ENCODE measurements at regions not wholly inside any gene's neighbourhood (a gene's known extent, or its start where the extent isn't known, plus 50 kb on each side); places are given as distances from the start of the nearest gene placed in this dataset.

DNA sequence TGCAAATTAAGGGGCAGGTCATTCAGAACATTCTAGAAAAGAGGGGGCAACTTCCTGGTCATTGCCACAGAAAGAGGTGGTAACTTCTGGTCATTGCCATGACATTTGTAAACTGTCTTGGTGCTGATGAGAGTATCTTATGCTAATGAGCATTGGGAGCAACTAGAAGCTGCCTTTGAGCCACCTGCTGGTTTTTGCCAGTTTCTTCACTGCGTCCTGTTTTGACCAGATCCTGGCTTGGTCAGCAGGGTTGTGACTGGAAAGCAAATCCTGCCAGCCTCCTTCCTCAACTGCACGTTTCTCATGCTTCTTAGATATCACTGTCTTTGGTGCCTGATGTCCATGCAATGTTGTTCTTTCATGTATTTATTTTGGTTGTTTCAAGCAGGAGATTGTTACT lies 53.2 kb upstream of the SPATA31C2 start:
- Histone ChIP-seq H3K4me1 (ENCODE audit: control insufficient read depth in 1 of 2, insufficient read depth in 2 of 2, low read length in 2 of 2) (no peaks in the 10 kb centered on the region), H3K4me3 (replicated peaks in 1 of 2; ENCODE audit: low read depth in 1 of 2, low read length in 2 of 2) (no peak overlapping the region), H3K79me2 (ENCODE audit: insufficient read depth, low read length) (no peaks in the 10 kb centered on the region), H3K9me3 (ENCODE audit: control insufficient read depth in 1 of 2, insufficient read depth in 1 of 2, low read depth in 1 of 2, low read length in 2 of 2) (no peaks in the 10 kb centered on the region), H2AFZ (ENCODE audit: low read depth, low read length, poor library complexity, severe bottlenecking) (no peak overlapping the region), H3K9ac (ENCODE audit: low read length) (no peak overlapping the region), H3K27ac (ENCODE audit: low read depth, low read length) (no peak overlapping the region), H3K27me3 (ENCODE audit: insufficient read depth, low read length) (no peaks in the 10 kb centered on the region), H3K9me2 (ENCODE audit: insufficient read depth) (no peaks in the 10 kb centered on the region), H3K36me3 (ENCODE audit: control insufficient read depth in 1 of 2, insufficient read depth in 2 of 2, low read length in 2 of 2) (no peaks in the 10 kb centered on the region), H4K20me1 (ENCODE audit: insufficient read depth) (no peaks in the 10 kb centered on the region), H3K4me2 (ENCODE audit: low read length) (no peak overlapping the region)
- no TSS peak for BruUV-seq (replicated peaks)
- RAD21 ChIA-PET (ENCODE audit: low non-redundant PET in 1 of 2, low total read pairs in 2 of 2, uncharacterized antibody in 2 of 2, unreplicated experiment in 2 of 2): no interaction called here
- CTCF ChIA-PET: no interaction called here
- DNase-seq (ENCODE audit: low read depth, low spot score) (no peak), ATAC-seq (no peak)
- TF ChIP-seq SRF (IDR thresholded peaks at IDR 0.05; ENCODE audit: low read depth) (no peak), YY1 (IDR thresholded peaks at IDR 0.05; ENCODE audit: extremely low read depth, insufficient replicate concordance, low read depth, low read length) (no peak)
- POLR2A ChIA-PET: no interaction called here
- intact Hi-C loops (cut with micrococcal nuclease): no loop called here

DNA sequence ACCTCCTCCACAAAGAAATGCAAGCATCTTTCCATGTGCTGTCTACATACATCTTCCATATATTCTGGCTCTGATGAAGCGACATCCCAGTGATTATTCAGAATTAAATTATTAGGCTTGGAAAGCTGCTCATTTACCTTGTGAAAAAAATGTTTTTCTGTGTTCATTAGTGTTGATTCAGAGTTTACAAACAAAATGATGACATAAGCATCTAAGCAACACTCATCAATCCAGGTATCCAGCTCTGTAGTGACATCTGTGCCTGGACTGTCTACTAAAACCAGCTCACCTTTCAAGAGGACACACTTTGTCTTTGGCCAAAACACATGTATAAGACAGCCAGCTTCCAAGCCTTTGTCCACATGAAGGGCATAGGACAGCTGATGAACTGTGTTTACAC lies 51.1 kb upstream of the SPATA31C2 start:
- Histone ChIP-seq H3K27me3 (ENCODE audit: insufficient read depth, low read length) (no peaks in the 10 kb centered on the region), H3K36me3 (ENCODE audit: control insufficient read depth in 1 of 2, insufficient read depth in 2 of 2, low read length in 2 of 2) (no peaks in the 10 kb centered on the region), H3K79me2 (ENCODE audit: insufficient read depth, low read length) (no peaks in the 10 kb centered on the region), H3K9ac (ENCODE audit: low read length) (no peak overlapping the region), H3K4me3 (replicated peaks in 1 of 2; ENCODE audit: low read depth in 1 of 2, low read length in 2 of 2) (no peak overlapping the region), H3K4me1 (ENCODE audit: control insufficient read depth in 1 of 2, insufficient read depth in 2 of 2, low read length in 2 of 2) (no peaks in the 10 kb centered on the region), H3K9me2 (ENCODE audit: insufficient read depth) (no peaks in the 10 kb centered on the region), H2AFZ (ENCODE audit: low read depth, low read length, poor library complexity, severe bottlenecking) (no peak overlapping the region), H3K4me2 (ENCODE audit: low read length) (no peak overlapping the region), H4K20me1 (ENCODE audit: insufficient read depth) (no peaks in the 10 kb centered on the region), H3K9me3 (ENCODE audit: control insufficient read depth in 1 of 2, insufficient read depth in 1 of 2, low read depth in 1 of 2, low read length in 2 of 2) (no peaks in the 10 kb centered on the region), H3K27ac (ENCODE audit: low read depth, low read length) (no peak overlapping the region)
- ATAC-seq: no peak
- POLR2A ChIA-PET: no interaction called here
- no peak for DNase-seq (ENCODE audit: low read depth, low spot score)
- no TSS peak for BruUV-seq (replicated peaks)
- TF ChIP-seq SP1 (IDR thresholded peaks at IDR 0.05; ENCODE audit: low read depth) (no peak), RAD21 (IDR thresholded peaks at IDR 0.05; ENCODE audit: low read depth) (no peak), POLR2AphosphoS5 (IDR thresholded peaks at IDR 0.05; ENCODE audit: low read depth, low read length) (no peak), EGR1 (IDR thresholded peaks at IDR 0.05; ENCODE audit: low read depth) (no peak), EZH2phosphoT487 (IDR thresholded peaks at IDR 0.05; ENCODE audit: borderline replicate concordance) (no peak), JUND (IDR thresholded peaks at IDR 0.05) (no peak), ZNF274 (IDR thresholded peaks at IDR 0.05; ENCODE audit: low read depth, low read length) (no peak)
- TF ChIP-seq, protein P1, sequence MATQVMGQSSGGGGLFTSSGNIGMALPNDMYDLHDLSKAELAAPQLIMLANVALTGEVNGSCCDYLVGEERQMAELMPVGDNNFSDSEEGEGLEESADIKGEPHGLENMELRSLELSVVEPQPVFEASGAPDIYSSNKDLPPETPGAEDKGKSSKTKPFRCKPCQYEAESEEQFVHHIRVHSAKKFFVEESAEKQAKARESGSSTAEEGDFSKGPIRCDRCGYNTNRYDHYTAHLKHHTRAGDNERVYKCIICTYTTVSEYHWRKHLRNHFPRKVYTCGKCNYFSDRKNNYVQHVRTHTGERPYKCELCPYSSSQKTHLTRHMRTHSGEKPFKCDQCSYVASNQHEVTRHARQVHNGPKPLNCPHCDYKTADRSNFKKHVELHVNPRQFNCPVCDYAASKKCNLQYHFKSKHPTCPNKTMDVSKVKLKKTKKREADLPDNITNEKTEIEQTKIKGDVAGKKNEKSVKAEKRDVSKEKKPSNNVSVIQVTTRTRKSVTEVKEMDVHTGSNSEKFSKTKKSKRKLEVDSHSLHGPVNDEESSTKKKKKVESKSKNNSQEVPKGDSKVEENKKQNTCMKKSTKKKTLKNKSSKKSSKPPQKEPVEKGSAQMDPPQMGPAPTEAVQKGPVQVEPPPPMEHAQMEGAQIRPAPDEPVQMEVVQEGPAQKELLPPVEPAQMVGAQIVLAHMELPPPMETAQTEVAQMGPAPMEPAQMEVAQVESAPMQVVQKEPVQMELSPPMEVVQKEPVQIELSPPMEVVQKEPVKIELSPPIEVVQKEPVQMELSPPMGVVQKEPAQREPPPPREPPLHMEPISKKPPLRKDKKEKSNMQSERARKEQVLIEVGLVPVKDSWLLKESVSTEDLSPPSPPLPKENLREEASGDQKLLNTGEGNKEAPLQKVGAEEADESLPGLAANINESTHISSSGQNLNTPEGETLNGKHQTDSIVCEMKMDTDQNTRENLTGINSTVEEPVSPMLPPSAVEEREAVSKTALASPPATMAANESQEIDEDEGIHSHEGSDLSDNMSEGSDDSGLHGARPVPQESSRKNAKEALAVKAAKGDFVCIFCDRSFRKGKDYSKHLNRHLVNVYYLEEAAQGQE (IDR thresholded peaks at IDR 0.05; ENCODE audit: low read depth): no peak
- TF ChIP-seq, protein P2, sequence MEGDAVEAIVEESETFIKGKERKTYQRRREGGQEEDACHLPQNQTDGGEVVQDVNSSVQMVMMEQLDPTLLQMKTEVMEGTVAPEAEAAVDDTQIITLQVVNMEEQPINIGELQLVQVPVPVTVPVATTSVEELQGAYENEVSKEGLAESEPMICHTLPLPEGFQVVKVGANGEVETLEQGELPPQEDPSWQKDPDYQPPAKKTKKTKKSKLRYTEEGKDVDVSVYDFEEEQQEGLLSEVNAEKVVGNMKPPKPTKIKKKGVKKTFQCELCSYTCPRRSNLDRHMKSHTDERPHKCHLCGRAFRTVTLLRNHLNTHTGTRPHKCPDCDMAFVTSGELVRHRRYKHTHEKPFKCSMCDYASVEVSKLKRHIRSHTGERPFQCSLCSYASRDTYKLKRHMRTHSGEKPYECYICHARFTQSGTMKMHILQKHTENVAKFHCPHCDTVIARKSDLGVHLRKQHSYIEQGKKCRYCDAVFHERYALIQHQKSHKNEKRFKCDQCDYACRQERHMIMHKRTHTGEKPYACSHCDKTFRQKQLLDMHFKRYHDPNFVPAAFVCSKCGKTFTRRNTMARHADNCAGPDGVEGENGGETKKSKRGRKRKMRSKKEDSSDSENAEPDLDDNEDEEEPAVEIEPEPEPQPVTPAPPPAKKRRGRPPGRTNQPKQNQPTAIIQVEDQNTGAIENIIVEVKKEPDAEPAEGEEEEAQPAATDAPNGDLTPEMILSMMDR (IDR thresholded peaks at IDR 0.05 in 2 of 3, conservative IDR thresholded peaks at IDR 0.05 in 1 of 3; ENCODE audit: borderline replicate concordance in 1 of 3, insufficient read depth in 1 of 3, low read depth in 2 of 3, low read length in 2 of 3): no peak
- TF ChIP-seq, protein P3, sequence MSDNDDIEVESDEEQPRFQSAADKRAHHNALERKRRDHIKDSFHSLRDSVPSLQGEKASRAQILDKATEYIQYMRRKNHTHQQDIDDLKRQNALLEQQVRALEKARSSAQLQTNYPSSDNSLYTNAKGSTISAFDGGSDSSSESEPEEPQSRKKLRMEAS (IDR thresholded peaks at IDR 0.05): no peak
- intact Hi-C loops (cut with micrococcal nuclease): no loop called here
- CTCF ChIA-PET: no interaction called here
- RAD21 ChIA-PET (ENCODE audit: low non-redundant PET in 1 of 2, low total read pairs in 2 of 2, uncharacterized antibody in 2 of 2, unreplicated experiment in 2 of 2): no interaction called here
